KMS-11 (cell line): ENCODE measurements at regions not wholly inside any gene's neighbourhood (a gene's known extent, or its start where the extent isn't known, plus 50 kb on each side); places are given as distances from the start of the nearest gene placed in this dataset.

ENCODE experiments used
- H2AFZ ChIP-seq: fragments of 200-600 bp; sonication (generic); 2 replicates; pipeline ENCODE4 v1.6.1; 2016; ENCODE audit warnings: antibody characterized with exemption, mixed run types, low read depth
- H3K27ac ChIP-seq: fragments of 200-600 bp; sonication (generic); 2 replicates; pipeline ENCODE4 v1.6.1; 2016; ENCODE audit warnings: mild to moderate bottlenecking, mixed run types
- H3K27me3 ChIP-seq: fragments of 200-600 bp; sonication (generic); 2 replicates; pipeline ENCODE4 v1.6.1; 2017; ENCODE audit warnings: mild to moderate bottlenecking, low read depth, mixed run types, moderate library complexity; ENCODE audit not compliant: insufficient read depth
- H3K36me3 ChIP-seq: fragments of 200-600 bp; sonication (generic); 2 replicates; pipeline ENCODE4 v1.6.1; 2017; ENCODE audit warnings: mild to moderate bottlenecking, mixed run types; ENCODE audit not compliant: insufficient read depth
- H3K4me1 ChIP-seq: fragments of 200-600 bp; sonication (generic); 2 replicates; pipeline ENCODE4 v1.6.1; 2016; ENCODE audit warnings: mild to moderate bottlenecking, low read depth, mixed run types; ENCODE audit not compliant: poor library complexity, severe bottlenecking
- H3K4me2 ChIP-seq: fragments of 200-600 bp; sonication (generic); 2 replicates; pipeline ENCODE4 v1.7.0; 2016; ENCODE audit warnings: mild to moderate bottlenecking, mixed run types
- H3K4me3 ChIP-seq: fragments of 200-600 bp; sonication (generic); IDR thresholded peaks from 2 replicates; pipeline ENCODE4 v1.6.1; 2017; ENCODE audit warnings: low read depth, low read length, mixed read lengths; ENCODE audit not compliant: insufficient read depth
- H3K79me2 ChIP-seq: fragments of 200-600 bp; sonication (generic); 2 replicates; pipeline ENCODE4 v1.6.1; 2016; ENCODE audit warnings: low read depth, mixed run types; ENCODE audit not compliant: insufficient read depth
- H3K9ac ChIP-seq: fragments of 200-600 bp; sonication (generic); 2 replicates; pipeline ENCODE4 v1.6.1; 2016; ENCODE audit warnings: mild to moderate bottlenecking, mixed run types
- H4K20me1 ChIP-seq: fragments of 200-600 bp; sonication (generic); 2 replicates; pipeline ENCODE4 v1.6.1; 2016; ENCODE audit warnings: mild to moderate bottlenecking, mixed run types; ENCODE audit not compliant: insufficient read depth
- TF ChIP-seq, protein P1 (sequence below): fragments of 200-600 bp; sonication (generic); conservative IDR thresholded peaks from 2 replicates; pipeline ENCODE4 v1.6.1; 2017; ENCODE audit warnings: low read depth, mild to moderate bottlenecking, antibody characterized with exemption, low read length, moderate library complexity, mixed read lengths

DNA sequence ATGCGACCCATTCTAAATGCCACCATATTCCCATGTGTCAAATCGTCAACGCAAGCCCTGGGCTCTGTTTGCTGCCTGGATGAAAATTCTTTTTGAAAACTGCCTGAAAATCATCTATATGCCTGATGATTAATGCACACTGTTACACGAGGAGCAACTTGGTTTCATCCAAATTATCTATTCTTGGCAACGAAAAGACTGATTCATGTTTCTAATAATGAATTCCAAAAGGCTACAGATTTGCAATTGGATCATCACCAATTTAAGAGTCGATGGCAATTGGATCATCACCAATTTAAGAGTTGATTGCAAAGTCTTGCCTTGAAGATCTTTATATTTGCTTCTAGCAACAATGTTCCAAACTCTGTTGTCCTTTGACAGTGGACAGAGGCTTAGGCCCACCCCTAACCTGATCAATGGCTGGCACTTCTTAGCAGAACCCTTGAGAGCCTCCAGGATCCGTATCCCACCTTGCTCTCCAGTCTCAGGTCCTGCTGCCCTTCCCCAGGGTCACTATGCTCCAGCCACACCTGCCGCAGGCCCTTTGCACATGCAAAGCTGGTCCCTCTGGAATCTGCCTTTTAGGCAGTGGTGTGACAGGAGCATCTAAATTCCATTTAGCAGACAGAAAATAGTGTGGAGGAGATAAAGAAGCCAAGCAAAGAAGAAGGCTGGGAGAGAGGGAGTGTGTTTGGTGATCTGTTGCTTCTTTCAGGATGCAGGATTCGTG, 460.9 kb upstream of the SULF2 start:
- H3K4me1 ChIP-seq: no peaks in the 10 kb centered on the region
- peaks cover 13% of the 10 kb centered on the region; the same call in 1 of the 2 replicates for H3K27me3 ChIP-seq
- TF ChIP-seq, protein P1, sequence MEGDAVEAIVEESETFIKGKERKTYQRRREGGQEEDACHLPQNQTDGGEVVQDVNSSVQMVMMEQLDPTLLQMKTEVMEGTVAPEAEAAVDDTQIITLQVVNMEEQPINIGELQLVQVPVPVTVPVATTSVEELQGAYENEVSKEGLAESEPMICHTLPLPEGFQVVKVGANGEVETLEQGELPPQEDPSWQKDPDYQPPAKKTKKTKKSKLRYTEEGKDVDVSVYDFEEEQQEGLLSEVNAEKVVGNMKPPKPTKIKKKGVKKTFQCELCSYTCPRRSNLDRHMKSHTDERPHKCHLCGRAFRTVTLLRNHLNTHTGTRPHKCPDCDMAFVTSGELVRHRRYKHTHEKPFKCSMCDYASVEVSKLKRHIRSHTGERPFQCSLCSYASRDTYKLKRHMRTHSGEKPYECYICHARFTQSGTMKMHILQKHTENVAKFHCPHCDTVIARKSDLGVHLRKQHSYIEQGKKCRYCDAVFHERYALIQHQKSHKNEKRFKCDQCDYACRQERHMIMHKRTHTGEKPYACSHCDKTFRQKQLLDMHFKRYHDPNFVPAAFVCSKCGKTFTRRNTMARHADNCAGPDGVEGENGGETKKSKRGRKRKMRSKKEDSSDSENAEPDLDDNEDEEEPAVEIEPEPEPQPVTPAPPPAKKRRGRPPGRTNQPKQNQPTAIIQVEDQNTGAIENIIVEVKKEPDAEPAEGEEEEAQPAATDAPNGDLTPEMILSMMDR: no peak
- no peaks in the 10 kb centered on the region for H4K20me1 ChIP-seq
- no peak overlapping the region for H3K4me3 ChIP-seq
- H2AFZ ChIP-seq: no peak overlapping the region
- H3K9ac ChIP-seq: no peak overlapping the region
- H3K27ac ChIP-seq: no peak overlapping the region
- H3K36me3 ChIP-seq: no peaks in the 10 kb centered on the region
- H3K4me2 ChIP-seq: no peak overlapping the region
- no peaks in the 10 kb centered on the region for H3K79me2 ChIP-seq

DNA sequence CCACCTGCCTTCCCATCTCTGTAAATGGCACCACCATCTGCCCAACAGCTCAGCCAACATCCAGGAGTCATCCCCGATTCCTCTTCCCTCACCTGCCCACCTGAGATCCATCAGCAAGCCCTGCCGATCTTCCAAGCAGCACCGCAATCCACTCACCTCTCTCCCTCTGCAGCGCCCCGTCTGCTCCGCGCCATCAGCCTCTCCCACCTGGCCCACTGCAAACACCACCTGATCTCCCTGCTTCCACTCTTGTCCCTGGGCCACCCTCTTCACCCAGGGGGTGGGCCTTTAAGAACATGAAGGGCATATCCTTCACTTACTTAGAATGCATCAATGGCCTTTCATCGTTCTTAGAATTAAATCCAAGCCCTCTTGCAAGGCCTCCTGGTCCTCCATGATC, 457.3 kb upstream of the SULF2 start:
- no peak overlapping the region for H3K27ac ChIP-seq
- H3K27me3 ChIP-seq: peaks cover 21% of the 10 kb centered on the region; the same call in 1 of the 2 replicates
- no peaks in the 10 kb centered on the region for H3K79me2 ChIP-seq
- H3K9ac ChIP-seq: no peak overlapping the region
- no peaks in the 10 kb centered on the region for H4K20me1 ChIP-seq
- no peak overlapping the region for H3K4me3 ChIP-seq
- no peak overlapping the region for H3K4me2 ChIP-seq
- H3K36me3 ChIP-seq: no peaks in the 10 kb centered on the region
- no peak overlapping the region for H2AFZ ChIP-seq
- TF ChIP-seq, protein P1: no peak
- H3K4me1 ChIP-seq: no peaks in the 10 kb centered on the region

DNA sequence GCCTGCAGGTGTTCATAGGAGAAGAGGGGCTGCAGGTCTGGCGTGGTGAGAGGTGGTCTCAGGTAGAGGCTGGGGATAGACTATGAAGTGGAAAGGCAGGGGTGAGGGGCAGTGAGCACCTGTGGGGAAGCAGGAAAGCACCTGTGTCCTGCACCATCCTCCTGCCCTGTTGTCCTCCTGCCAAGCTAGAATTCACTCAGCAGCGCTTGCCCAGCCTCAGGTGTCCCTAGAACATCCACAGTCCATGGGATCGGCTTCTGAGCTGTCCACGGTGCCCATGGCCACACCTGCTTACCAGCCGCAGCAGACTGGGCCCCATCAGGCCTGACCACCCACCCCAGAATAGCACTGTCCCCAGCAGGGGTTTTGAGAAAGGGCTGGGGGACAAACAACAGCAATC, 456.2 kb upstream of the SULF2 start:
- no peaks in the 10 kb centered on the region for H3K79me2 ChIP-seq
- H3K9ac ChIP-seq: no peak overlapping the region
- TF ChIP-seq, protein P1: no peak
- peaks cover 29% of the 10 kb centered on the region; the same call in 1 of the 2 replicates for H3K27me3 ChIP-seq
- no peak overlapping the region for H3K27ac ChIP-seq
- no peak overlapping the region for H2AFZ ChIP-seq
- H4K20me1 ChIP-seq: no peaks in the 10 kb centered on the region
- no peaks in the 10 kb centered on the region for H3K36me3 ChIP-seq
- H3K4me3 ChIP-seq: no peak overlapping the region
- no peak overlapping the region for H3K4me2 ChIP-seq
- no peaks in the 10 kb centered on the region for H3K4me1 ChIP-seq

DNA sequence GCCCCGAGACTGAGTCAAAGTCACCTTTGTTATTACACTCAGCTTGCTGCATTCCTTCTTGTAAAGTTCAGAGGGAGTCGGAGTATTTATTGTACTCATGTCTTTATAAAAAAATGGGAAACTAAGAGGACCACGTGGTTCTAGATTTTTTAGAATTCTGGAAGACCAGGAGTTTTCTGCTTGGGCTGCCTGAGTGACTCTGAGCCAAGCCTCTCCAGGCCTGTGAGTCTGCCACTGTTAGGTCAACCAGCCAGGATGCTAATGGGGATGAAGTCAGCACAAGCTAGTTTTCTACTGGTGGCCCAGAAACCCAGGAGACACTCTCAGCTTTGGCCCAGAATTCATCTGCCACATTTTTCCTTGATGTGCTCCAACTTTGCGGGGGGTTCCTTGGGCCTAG, 453.5 kb upstream of the SULF2 start:
- TF ChIP-seq, protein P1: no peak
- H3K4me3 ChIP-seq: no peak overlapping the region
- H2AFZ ChIP-seq: no peak overlapping the region
- H3K36me3 ChIP-seq: no peaks in the 10 kb centered on the region
- H3K4me1 ChIP-seq: no peaks in the 10 kb centered on the region
- H3K9ac ChIP-seq: no peak overlapping the region
- H3K4me2 ChIP-seq: no peak overlapping the region
- H3K79me2 ChIP-seq: no peaks in the 10 kb centered on the region
- peaks cover 35% of the 10 kb centered on the region; the same call in 1 of the 2 replicates for H3K27me3 ChIP-seq
- no peaks in the 10 kb centered on the region for H4K20me1 ChIP-seq
- H3K27ac ChIP-seq: no peak overlapping the region
